ENCODE measurements at regions not wholly inside any gene's neighbourhood (a gene's known extent, or its start where the extent isn't known, plus 50 kb on each side); places are given as distances from the start of the nearest gene placed in this dataset.

DNA sequence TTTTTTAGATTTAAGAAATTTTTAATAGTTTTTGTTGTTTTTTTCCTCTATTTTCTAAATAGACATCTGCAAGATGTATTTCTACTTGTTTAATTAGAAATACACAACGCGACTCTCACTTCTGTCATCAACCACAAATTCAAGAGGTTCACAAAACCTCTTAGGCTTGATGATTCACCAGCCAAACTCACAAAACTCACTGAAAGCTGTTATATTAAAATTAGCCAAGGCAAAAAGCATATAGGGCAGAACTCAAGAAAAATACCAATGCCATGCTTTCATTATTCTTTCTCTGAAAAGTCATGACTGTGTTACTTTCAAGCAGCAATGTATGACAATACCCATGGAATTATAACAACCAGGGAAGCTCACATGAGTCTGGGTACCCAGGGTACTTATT is 487.0 kb upstream of the RGS18 start:
- H3K4ac ChIP-seq (ENCODE audit: low read depth, low read length): no peak overlapping the region
- no peaks in the 10 kb centered on the region for H3K4me1 Mint-ChIP-seq
- no peaks in the 10 kb centered on the region for H3K23me2 ChIP-seq (ENCODE audit: insufficient read length, low read depth, low read length, poor library complexity, severe bottlenecking)
- H2BK5ac ChIP-seq (ENCODE audit: insufficient read length, low read length): no peak overlapping the region
- no peak overlapping the region for H4K5ac ChIP-seq (ENCODE audit: insufficient read length, low read depth, low read length)
- H4K8ac ChIP-seq (replicated peaks; ENCODE audit: insufficient read length, low read depth, low read length): no peak overlapping the region
- no peak overlapping the region for H2AFZ ChIP-seq (ENCODE audit: low read length)
- no peaks in the 10 kb centered on the region for H3K27me3 ChIP-seq (ENCODE audit: insufficient read depth, low read length)
- H3K9me3 ChIP-seq (ENCODE audit: control insufficient read depth, low read depth, low read length): no peaks in the 10 kb centered on the region
- H2BK120ac ChIP-seq (ENCODE audit: low read depth, low read length, poor library complexity, severe bottlenecking): no peak overlapping the region
- H2BK20ac ChIP-seq (ENCODE audit: low read depth, low read length, poor library complexity, severe bottlenecking): no peak overlapping the region
- no peak overlapping the region for H3K4me2 ChIP-seq (ENCODE audit: insufficient read depth, insufficient read length, low read length)
- H3K27ac Mint-ChIP-seq: no peak overlapping the region
- no peak overlapping the region for H3K18ac ChIP-seq (ENCODE audit: insufficient read length, low read depth, low read length)
- H3K9ac ChIP-seq (ENCODE audit: extremely low read depth, insufficient read length, low read length): no peak overlapping the region
- no peak overlapping the region for H3K4me3 Mint-ChIP-seq
- no peaks in the 10 kb centered on the region for H3K79me2 ChIP-seq (ENCODE audit: insufficient read depth, low read length)
- no peak overlapping the region for H4K91ac ChIP-seq (ENCODE audit: insufficient read length, low read depth, low read length)
- no peaks in the 10 kb centered on the region for H3K27me3 Mint-ChIP-seq (ENCODE audit: low read depth)
- no peak overlapping the region for H2BK15ac ChIP-seq (ENCODE audit: low read depth, low read length)
- no peak overlapping the region for H3K14ac ChIP-seq (ENCODE audit: insufficient read depth, low read length)
- H3K36me3 Mint-ChIP-seq (ENCODE audit: insufficient read depth in 1 of 3, low read depth in 3 of 3): no peaks in the 10 kb centered on the region
- no peak overlapping the region for H3T11ph ChIP-seq (ENCODE audit: low read length)
- WGBS (ENCODE audit: extremely low coverage, insufficient read length, low lambda C conversion rate): no CpG with 5 or more reads among the region's 2 CpGs
- TF ChIP-seq, protein P1, sequence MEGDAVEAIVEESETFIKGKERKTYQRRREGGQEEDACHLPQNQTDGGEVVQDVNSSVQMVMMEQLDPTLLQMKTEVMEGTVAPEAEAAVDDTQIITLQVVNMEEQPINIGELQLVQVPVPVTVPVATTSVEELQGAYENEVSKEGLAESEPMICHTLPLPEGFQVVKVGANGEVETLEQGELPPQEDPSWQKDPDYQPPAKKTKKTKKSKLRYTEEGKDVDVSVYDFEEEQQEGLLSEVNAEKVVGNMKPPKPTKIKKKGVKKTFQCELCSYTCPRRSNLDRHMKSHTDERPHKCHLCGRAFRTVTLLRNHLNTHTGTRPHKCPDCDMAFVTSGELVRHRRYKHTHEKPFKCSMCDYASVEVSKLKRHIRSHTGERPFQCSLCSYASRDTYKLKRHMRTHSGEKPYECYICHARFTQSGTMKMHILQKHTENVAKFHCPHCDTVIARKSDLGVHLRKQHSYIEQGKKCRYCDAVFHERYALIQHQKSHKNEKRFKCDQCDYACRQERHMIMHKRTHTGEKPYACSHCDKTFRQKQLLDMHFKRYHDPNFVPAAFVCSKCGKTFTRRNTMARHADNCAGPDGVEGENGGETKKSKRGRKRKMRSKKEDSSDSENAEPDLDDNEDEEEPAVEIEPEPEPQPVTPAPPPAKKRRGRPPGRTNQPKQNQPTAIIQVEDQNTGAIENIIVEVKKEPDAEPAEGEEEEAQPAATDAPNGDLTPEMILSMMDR (conservative IDR thresholded peaks at IDR 0.05): no peak
- no peak overlapping the region for H2AK5ac ChIP-seq (ENCODE audit: insufficient read length, low read length)
- no peaks in the 10 kb centered on the region for H3K4me1 ChIP-seq (ENCODE audit: insufficient read depth, low read length)
- DNase-seq: no peak
- no peak overlapping the region for H2BK12ac ChIP-seq (ENCODE audit: insufficient read length, low read depth, low read length)
- H4K20me1 ChIP-seq (ENCODE audit: control insufficient read depth, insufficient read depth, insufficient read length): no peaks in the 10 kb centered on the region
- no peaks in the 10 kb centered on the region for H3K79me1 ChIP-seq (ENCODE audit: insufficient read depth, low read depth, low read length, poor library complexity, severe bottlenecking)
- H3K23ac ChIP-seq (ENCODE audit: insufficient read length, low read depth, low read length): no peak overlapping the region
- H3K27ac ChIP-seq (ENCODE audit: insufficient read length, low read depth, low read length): no peak overlapping the region
- H3K56ac ChIP-seq (ENCODE audit: insufficient read length, low read depth, low read length): no peak overlapping the region
- H3K9me3 Mint-ChIP-seq: no peaks in the 10 kb centered on the region
